H1 (cell line): ENCODE measurements at regions not wholly inside any gene's neighbourhood (a gene's known extent, or its start where the extent isn't known, plus 50 kb on each side); places are given as distances from the start of the nearest gene placed in this dataset.

ENCODE experiments used
- CTCF ChIA-PET: fragments of 300-600 bp; sonication (Branson Sonifier 250); formaldehyde crosslinking; loops from one replicate; lab custom pipeline; 2021; ENCODE audit not compliant: partially characterized antibody; lab: Charles Lee
- POLR2A ChIA-PET: fragments of 300-600 bp; sonication (Branson Sonifier 250); formaldehyde crosslinking; loops from one replicate; lab custom pipeline; 2021; ENCODE audit warnings: inconsistent platforms; ENCODE audit not compliant: partially characterized antibody; lab: Charles Lee
- DNase-seq, 2 experiments: peaks; one replicate each; pipeline versions ENCODE4 v3.0.0 to v3.0.0-alpha.2; 2010 to 2022; ENCODE audit warnings: low spot score in 2 of 2, low read depth in 1 of 2, mixed read lengths in 1 of 2
- FAIRE-seq: peaks from 2 replicates; lab custom pipeline; 2011; peaks lifted over from hg19 to GRCh38; lab: Jason Lieb, UNC
- H2AFZ ChIP-seq: 2 replicates; pipeline ENCODE4 v1.8.1; 2012; ENCODE audit warnings: low read length, inconsistent platforms
- H2AK5ac ChIP-seq: 2 replicates; pipeline ENCODE4 v1.6.1; 2013; ENCODE audit warnings: low read depth, low read length
- H2BK120ac ChIP-seq: replicated peaks from 2 replicates; pipeline ENCODE3; 2013; ENCODE audit warnings: low read depth, low read length, inconsistent platforms
- H2BK12ac ChIP-seq: 2 replicates; pipeline ENCODE4 v1.6.1; 2013; ENCODE audit warnings: low read depth, low read length
- H2BK15ac ChIP-seq: 2 replicates; pipeline ENCODE4 v1.6.1; 2013; ENCODE audit warnings: low read length
- H2BK20ac ChIP-seq: 2 replicates; pipeline ENCODE4 v1.6.1; 2013; ENCODE audit warnings: low read length
- H2BK5ac ChIP-seq: 2 replicates; pipeline ENCODE4 v1.6.1; 2013; ENCODE audit warnings: low read depth, low read length
- H3K14ac ChIP-seq: 2 replicates; pipeline ENCODE4 v1.6.1; 2013; ENCODE audit warnings: inconsistent platforms; ENCODE audit not compliant: insufficient read length
- H3K18ac ChIP-seq: 2 replicates; pipeline ENCODE4 v1.6.1; 2013; ENCODE audit warnings: low read length; ENCODE audit errors: extremely low read depth
- H3K23ac ChIP-seq: 2 replicates; pipeline ENCODE4 v1.6.1; 2013; ENCODE audit warnings: inconsistent platforms; ENCODE audit not compliant: insufficient read length
- H3K23me2 ChIP-seq: 2 replicates; pipeline ENCODE4 v1.6.1; 2013; ENCODE audit warnings: low read depth, low read length
- H3K27ac ChIP-seq: 2 replicates; pipeline ENCODE4 v1.6.1; 2011; ENCODE audit warnings: low read depth, low read length, inconsistent platforms
- H3K27me3 ChIP-seq, 4 experiments: replicated peaks in 1 of 4; 1 replicate in 1 of 4; 2 replicates in 3 of 4; pipeline versions ENCODE4 v1.6.1 to v1.8.1; 2011 to 2013; ENCODE audit warnings: low read length in 3 of 4, mild to moderate bottlenecking in 3 of 4, inconsistent platforms in 2 of 4, mixed read lengths in 2 of 4, moderate library complexity in 1 of 4; ENCODE audit not compliant: control insufficient read depth in 3 of 4, insufficient read depth in 3 of 4; ENCODE audit errors: extremely low read depth in 1 of 4
- H3K36me3 ChIP-seq, 4 experiments: 2 replicates each; pipeline versions ENCODE4 v1.6.1 to v1.8.1; 2011 to 2013; ENCODE audit warnings: mild to moderate bottlenecking in 4 of 4, low read length in 3 of 4, moderate library complexity in 2 of 4, control low read depth in 1 of 4, inconsistent platforms in 1 of 4; ENCODE audit not compliant: insufficient read depth in 4 of 4, control insufficient read depth in 2 of 4
- H3K4ac ChIP-seq: replicated peaks from 2 replicates; pipeline ENCODE3; 2013; ENCODE audit warnings: low read length, low read depth, mixed read lengths, inconsistent platforms; ENCODE audit not compliant: insufficient read length
- H3K4me1 ChIP-seq, 4 experiments: replicated peaks in 1 of 4; 1 replicate in 1 of 4; 2 replicates in 3 of 4; pipeline versions ENCODE4 v1.6.1 to v1.8.1; 2011 to 2013; ENCODE audit warnings: low read length in 3 of 4, inconsistent platforms in 2 of 4, mixed read lengths in 1 of 4; ENCODE audit not compliant: insufficient read depth in 4 of 4, control insufficient read depth in 3 of 4
- H3K4me2 ChIP-seq, 2 experiments: 2 replicates each; pipeline versions ENCODE4 v1.6.1 to v1.8.1; 2011 to 2013; ENCODE audit warnings: low read depth in 2 of 2, low read length in 2 of 2, control low read depth in 1 of 2, inconsistent platforms in 1 of 2, mild to moderate bottlenecking in 1 of 2; ENCODE audit not compliant: insufficient read depth in 1 of 2
- H3K4me3 ChIP-seq, 4 experiments: fragments of 200-600, 300-600 bp in 1 of 4; sonication (generic), shearing (Covaris generic), sonication (Bioruptor Twin) in 1 of 4; 2 replicates each; pipeline versions ENCODE4 v1.5.1 to v1.8.1; 2011 to 2016; ENCODE audit warnings: low read length in 4 of 4, low read depth in 3 of 4, control low read depth in 2 of 4, inconsistent platforms in 2 of 4, mild to moderate bottlenecking in 2 of 4, mixed read lengths in 1 of 4, moderate library complexity in 1 of 4; ENCODE audit not compliant: insufficient read depth in 2 of 4; ENCODE audit errors: extremely low read depth in 1 of 4
- H3K56ac ChIP-seq: replicated peaks from 2 replicates; pipeline ENCODE3; 2013; ENCODE audit warnings: low read depth, mild to moderate bottlenecking, mixed read lengths, low read length, inconsistent platforms; ENCODE audit not compliant: insufficient read length
- H3K79me1 ChIP-seq: 2 replicates; pipeline ENCODE4 v1.6.1; 2013; ENCODE audit warnings: low read depth, low read length, control low read depth
- H3K79me2 ChIP-seq, 2 experiments: 2 replicates each; pipeline versions ENCODE4 v1.6.1 to v1.8.1; 2012 to 2013; ENCODE audit warnings: low read length in 2 of 2, mild to moderate bottlenecking in 2 of 2, inconsistent platforms in 1 of 2; ENCODE audit not compliant: insufficient read depth in 2 of 2, control insufficient read depth in 1 of 2
- H3K9ac ChIP-seq, 4 experiments: replicated peaks in 1 of 4; 1 replicate in 1 of 4; 2 replicates in 3 of 4; pipeline versions ENCODE4 v1.6.1 to v1.8.1; 2011 to 2013; ENCODE audit warnings: low read depth in 3 of 4, low read length in 3 of 4, control low read depth in 2 of 4, mild to moderate bottlenecking in 2 of 4, moderate library complexity in 2 of 4, inconsistent platforms in 1 of 4; ENCODE audit errors: extremely low read depth in 1 of 4
- H3K9me3 ChIP-seq, 2 experiments: 2 replicates each; pipeline versions ENCODE4 v1.6.1 to v1.8.1; 2012 to 2013; ENCODE audit warnings: mild to moderate bottlenecking in 2 of 2, moderate library complexity in 2 of 2, control low read depth in 1 of 2, inconsistent platforms in 1 of 2, low read depth in 1 of 2, low read length in 1 of 2, mixed read lengths in 1 of 2; ENCODE audit not compliant: insufficient read depth in 2 of 2
- H4K20me1 ChIP-seq, 2 experiments: replicated peaks in 1 of 2; 2 replicates each; pipeline versions ENCODE3 to v1.8.1; 2011 to 2013; ENCODE audit warnings: inconsistent platforms in 2 of 2, low read length in 2 of 2, mild to moderate bottlenecking in 1 of 2; ENCODE audit not compliant: insufficient read depth in 2 of 2, control insufficient read depth in 1 of 2
- H4K5ac ChIP-seq: 2 replicates; pipeline ENCODE4 v1.6.1; 2013; ENCODE audit warnings: low read length, low read depth, mixed read lengths, inconsistent platforms; ENCODE audit not compliant: insufficient read length
- H4K8ac ChIP-seq: 2 replicates; pipeline ENCODE4 v1.8.0; 2013; ENCODE audit warnings: mild to moderate bottlenecking, moderate library complexity, low read length, inconsistent platforms; ENCODE audit not compliant: insufficient read depth; ENCODE audit errors: extremely low read depth
- H4K91ac ChIP-seq: replicated peaks from 2 replicates; pipeline ENCODE3; 2013; ENCODE audit warnings: low read length, mixed read lengths, inconsistent platforms; ENCODE audit not compliant: insufficient read length
- ATF2 ChIP-seq: IDR thresholded peaks from 2 replicates; pipeline ENCODE4 v1.6.1; 2012; ENCODE audit warnings: low read length, inconsistent platforms
- CEBPB ChIP-seq: IDR thresholded peaks from 2 replicates; pipeline ENCODE4 v1.6.1; 2012; ENCODE audit warnings: low read depth, low read length
- E2F6 ChIP-seq: IDR thresholded peaks from 2 replicates; pipeline ENCODE4 v1.6.1; 2012; ENCODE audit warnings: inconsistent platforms
- EZH2 ChIP-seq: fragments of 200-600 bp; sonication (generic); IDR thresholded peaks from 2 replicates; pipeline ENCODE4 v1.7.1; 2012; ENCODE audit warnings: low read depth, mild to moderate bottlenecking, moderate library complexity, low read length, inconsistent platforms; ENCODE audit not compliant: severe bottlenecking
- KDM1A ChIP-seq: fragments of 200-600, 300-600 bp; sonication (generic); IDR thresholded peaks from 2 replicates; pipeline ENCODE4 v1.7.1; 2016; ENCODE audit warnings: mild to moderate bottlenecking, low read length, borderline replicate concordance
- KDM4A ChIP-seq: IDR thresholded peaks from one replicate; pipeline ENCODE4 v1.7.1; 2012; ENCODE audit warnings: low read depth, mild to moderate bottlenecking, moderate library complexity, low read length, inconsistent platforms; ENCODE audit not compliant: severe bottlenecking
- MAFK ChIP-seq: IDR thresholded peaks from 2 replicates; pipeline ENCODE4 v1.6.1; 2012; ENCODE audit warnings: low read depth, mild to moderate bottlenecking, improper control_type of control experiment, low read length
- NANOG ChIP-seq: IDR thresholded peaks from 2 replicates; pipeline ENCODE4 v1.6.1; 2011; ENCODE audit warnings: low read length, low read depth, mild to moderate bottlenecking, inconsistent platforms; ENCODE audit not compliant: insufficient read depth, poor library complexity, severe bottlenecking
- NRF1 ChIP-seq: IDR thresholded peaks from 2 replicates; pipeline ENCODE4 v1.6.1; 2011; ENCODE audit warnings: mild to moderate bottlenecking, low read depth, low read length, improper control_type of control experiment
- RAD21 ChIP-seq, 2 experiments: IDR thresholded peaks in 1 of 2; conservative IDR thresholded peaks in 1 of 2; 2 replicates each; pipeline ENCODE4 v1.6.1; 2011; ENCODE audit warnings: low read depth in 2 of 2, low read length in 2 of 2, improper control_type of control experiment in 1 of 2, inconsistent platforms in 1 of 2, mild to moderate bottlenecking in 1 of 2, moderate library complexity in 1 of 2
- YY1 ChIP-seq: IDR thresholded peaks from 2 replicates; pipeline ENCODE4 v1.6.1; 2011; ENCODE audit warnings: low read depth, mild to moderate bottlenecking, low read length
- WGBS, 2 experiments: shearing (Covaris generic) in 1 of 2; methylation state at CpG; one replicate each; pipeline versions ENCODE4 v1.1.6 to v1.1.7; 2013 to 2015; ENCODE audit warnings: low lambda C conversion rate in 2 of 2, mixed read lengths in 2 of 2, inconsistent platforms in 1 of 2, low coverage in 1 of 2, missing lambda C conversion rate in 1 of 2; ENCODE audit not compliant: insufficient replicate concordance in 2 of 2, insufficient coverage in 1 of 2, insufficient read length in 1 of 2; ENCODE audit errors: extremely low coverage in 1 of 2, missing lambda C conversion rate in 1 of 2; 5-methylcytosine and 5-hydroxymethylcytosine counted together

- no peaks in the 10 kb centered on the region for H3K23me2 ChIP-seq
- H3K18ac ChIP-seq, result no peak overlapping the region
- H3K79me1 ChIP-seq, result no peaks in the 10 kb centered on the region
- H3K9me3 ChIP-seq, result no peaks in the 10 kb centered on the region
- no peak overlapping the region for H3K4ac ChIP-seq
- H3K56ac ChIP-seq, result no peak overlapping the region
- no peak overlapping the region for H3K27ac ChIP-seq
- H3K79me2 ChIP-seq, result no peaks in the 10 kb centered on the region
- H4K91ac ChIP-seq, result no peak overlapping the region
- no peak overlapping the region for H3K4me3 ChIP-seq
- no peak for TF ChIP-seq CEBPB
- TF ChIP-seq EZH2, result no peak
- no peak for TF ChIP-seq NANOG
- TF ChIP-seq KDM1A, result no peak
- no peak for TF ChIP-seq RAD21 (IDR thresholded peaks at IDR 0.05 in 1 of 2, conservative IDR thresholded peaks at IDR 0.05 in 1 of 2; ENCODE audit: low read depth in 2 of 2, low read length in 2 of 2)
- no peak for TF ChIP-seq NRF1
- no peak for TF ChIP-seq YY1
- TF ChIP-seq ATF2, result no peak
- TF ChIP-seq KDM4A, result no peak
- no peak for TF ChIP-seq E2F6
- TF ChIP-seq MAFK, result no peak
- no peak overlapping the region for H2BK20ac ChIP-seq
- no peak overlapping the region for H3K9ac ChIP-seq
- no peaks in the 10 kb centered on the region for H3K4me1 ChIP-seq
- DNase-seq (no peak), FAIRE-seq (no peak)
- H2BK12ac ChIP-seq, result no peak overlapping the region
- H3K27me3 ChIP-seq, result no peaks in the 10 kb centered on the region
- no peak overlapping the region for H3K23ac ChIP-seq
- no peak overlapping the region for H2AFZ ChIP-seq
- 94% methylated on average over 4 of the region's 4 CpGs; no CpG with 5 or more reads in 1 of the 2 experiments for WGBS, 2 experiments
- no peak overlapping the region for H2BK15ac ChIP-seq
- ChIA-PET POLR2A (no interaction called here), CTCF (no interaction called here)
- no peak overlapping the region for H2BK5ac ChIP-seq
- no peak overlapping the region for H4K5ac ChIP-seq
- H2AK5ac ChIP-seq, result no peak overlapping the region
- H2BK120ac ChIP-seq, result no peak overlapping the region
- H3K14ac ChIP-seq, result no peak overlapping the region
- no peaks in the 10 kb centered on the region for H4K20me1 ChIP-seq
- H3K4me2 ChIP-seq, result no peak overlapping the region
- H4K8ac ChIP-seq, result no peak overlapping the region
- no peaks in the 10 kb centered on the region for H3K36me3 ChIP-seq
These were observed 1910.0 kb upstream of the TENM3 start for GRCh38 chr4:180333162-180333561.
